Mammary epithelial cell (primary cell): ENCODE measurements at regions not wholly inside any gene's neighbourhood (a gene's known extent, or its start where the extent isn't known, plus 50 kb on each side); places are given as distances from the start of the nearest gene placed in this dataset.

ENCODE experiments used
- CTCF ChIP-seq, 2 donors: IDR thresholded peaks in 1 of 2; conservative IDR thresholded peaks in 1 of 2; 2 replicates each; pipeline ENCODE4 v1.5.1; 2011 to 2012; ENCODE audit warnings: inconsistent platforms in 2 of 2, low read length in 2 of 2, mild to moderate bottlenecking in 2 of 2, control low read depth in 1 of 2, low read depth in 1 of 2; ENCODE audit not compliant: insufficient read depth in 1 of 2; ENCODE audit errors: extremely low read depth in 1 of 2
- EZH2 ChIP-seq: IDR thresholded peaks from 2 replicates; pipeline ENCODE4 v1.6.1; 2012; ENCODE audit warnings: low read length, inconsistent platforms, borderline replicate concordance

DNA sequence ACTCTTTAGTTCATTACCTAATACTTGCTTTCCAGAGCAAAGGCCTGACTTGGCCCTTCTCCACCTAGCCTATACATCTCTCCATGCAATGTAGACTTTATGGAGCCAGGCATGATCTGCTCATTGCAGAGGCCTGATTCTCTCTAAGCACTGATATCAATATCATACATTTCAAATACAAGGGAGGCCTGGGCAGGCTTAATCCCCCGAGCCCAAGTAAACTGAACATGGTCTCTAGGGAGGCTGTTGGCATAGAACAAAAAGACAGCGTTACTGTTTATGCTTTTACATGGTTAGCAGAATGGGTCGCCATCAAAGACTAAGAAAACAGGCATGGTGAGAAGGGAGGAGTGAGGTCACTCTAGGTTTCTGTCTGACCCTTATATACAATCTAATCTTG is 695.1 kb downstream of the ZEB2 start:
- no peak for TF ChIP-seq EZH2
- TF ChIP-seq CTCF (conservative IDR thresholded peaks at IDR 0.05 in 1 of 2, IDR thresholded peaks at IDR 0.05 in 1 of 2; ENCODE audit: extremely low read depth in 1 of 2, insufficient read depth in 1 of 2, low read depth in 1 of 2, low read length in 2 of 2), result no peak
